SU-DHL-6 (cell line): ENCODE measurements at regions not wholly inside any gene's neighbourhood (a gene's known extent, or its start where the extent isn't known, plus 50 kb on each side); places are given as distances from the start of the nearest gene placed in this dataset.

ENCODE experiments used
- EZH2phosphoT487 ChIP-seq: fragments of 200-600 bp; sonication (generic), shearing (Covaris generic); conservative IDR thresholded peaks from 2 replicates; pipeline ENCODE4 v1.6.1; 2018; ENCODE audit warnings: mild to moderate bottlenecking, antibody characterized with exemption, low read length, moderate library complexity, mixed read lengths
- TF ChIP-seq, protein P1 (sequence below): fragments of 200-600 bp; sonication (generic); IDR thresholded peaks from one replicate; pipeline ENCODE4 v1.5.1; 2017; ENCODE audit warnings: antibody characterized with exemption, mild to moderate bottlenecking, low read length, moderate library complexity; ENCODE audit not compliant: insufficient read depth, poor library complexity, severe bottlenecking

- TF ChIP-seq, protein P1, sequence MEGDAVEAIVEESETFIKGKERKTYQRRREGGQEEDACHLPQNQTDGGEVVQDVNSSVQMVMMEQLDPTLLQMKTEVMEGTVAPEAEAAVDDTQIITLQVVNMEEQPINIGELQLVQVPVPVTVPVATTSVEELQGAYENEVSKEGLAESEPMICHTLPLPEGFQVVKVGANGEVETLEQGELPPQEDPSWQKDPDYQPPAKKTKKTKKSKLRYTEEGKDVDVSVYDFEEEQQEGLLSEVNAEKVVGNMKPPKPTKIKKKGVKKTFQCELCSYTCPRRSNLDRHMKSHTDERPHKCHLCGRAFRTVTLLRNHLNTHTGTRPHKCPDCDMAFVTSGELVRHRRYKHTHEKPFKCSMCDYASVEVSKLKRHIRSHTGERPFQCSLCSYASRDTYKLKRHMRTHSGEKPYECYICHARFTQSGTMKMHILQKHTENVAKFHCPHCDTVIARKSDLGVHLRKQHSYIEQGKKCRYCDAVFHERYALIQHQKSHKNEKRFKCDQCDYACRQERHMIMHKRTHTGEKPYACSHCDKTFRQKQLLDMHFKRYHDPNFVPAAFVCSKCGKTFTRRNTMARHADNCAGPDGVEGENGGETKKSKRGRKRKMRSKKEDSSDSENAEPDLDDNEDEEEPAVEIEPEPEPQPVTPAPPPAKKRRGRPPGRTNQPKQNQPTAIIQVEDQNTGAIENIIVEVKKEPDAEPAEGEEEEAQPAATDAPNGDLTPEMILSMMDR: no peak
- no peak for TF ChIP-seq EZH2phosphoT487
These were observed 149.8 kb upstream of the IRX3 start for GRCh38 chr16:54436346-54436745.
